LNCAP (cell line): ENCODE measurements at regions not wholly inside any gene's neighbourhood (a gene's known extent, or its start where the extent isn't known, plus 50 kb on each side); places are given as distances from the start of the nearest gene placed in this dataset.

Experiments
- CTCF ChIP-seq: fragments of 450-650 bp; IDR thresholded peaks from 2 replicates; pipeline ENCODE4 v1.5.1; 2017; ENCODE audit warnings: mild to moderate bottlenecking

GRCh38 chr21:43275421-43276211 lies 106.8 kb downstream of the CRYAA start:
- no peak for TF ChIP-seq CTCF

DNA sequence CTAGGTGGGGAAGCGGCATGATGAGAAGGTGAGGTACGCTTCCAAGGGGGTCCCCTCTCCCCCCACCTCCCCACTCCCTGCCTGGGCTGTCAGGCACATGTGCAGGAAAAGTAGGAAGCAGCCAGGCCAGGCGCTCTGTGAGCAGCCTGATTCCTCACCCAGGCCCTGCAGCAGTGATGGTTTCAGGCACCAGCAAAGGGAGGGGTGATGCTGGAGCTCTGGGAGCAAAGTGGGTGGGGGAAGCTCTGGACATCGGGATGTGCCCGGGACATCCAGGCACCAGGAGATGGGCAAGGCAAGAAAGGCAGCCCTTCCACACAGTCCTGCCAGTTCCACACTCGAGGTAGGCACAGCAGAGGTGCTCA lies 106.1 kb downstream of the CRYAA start:
- TF ChIP-seq CTCF: no peak

DNA sequence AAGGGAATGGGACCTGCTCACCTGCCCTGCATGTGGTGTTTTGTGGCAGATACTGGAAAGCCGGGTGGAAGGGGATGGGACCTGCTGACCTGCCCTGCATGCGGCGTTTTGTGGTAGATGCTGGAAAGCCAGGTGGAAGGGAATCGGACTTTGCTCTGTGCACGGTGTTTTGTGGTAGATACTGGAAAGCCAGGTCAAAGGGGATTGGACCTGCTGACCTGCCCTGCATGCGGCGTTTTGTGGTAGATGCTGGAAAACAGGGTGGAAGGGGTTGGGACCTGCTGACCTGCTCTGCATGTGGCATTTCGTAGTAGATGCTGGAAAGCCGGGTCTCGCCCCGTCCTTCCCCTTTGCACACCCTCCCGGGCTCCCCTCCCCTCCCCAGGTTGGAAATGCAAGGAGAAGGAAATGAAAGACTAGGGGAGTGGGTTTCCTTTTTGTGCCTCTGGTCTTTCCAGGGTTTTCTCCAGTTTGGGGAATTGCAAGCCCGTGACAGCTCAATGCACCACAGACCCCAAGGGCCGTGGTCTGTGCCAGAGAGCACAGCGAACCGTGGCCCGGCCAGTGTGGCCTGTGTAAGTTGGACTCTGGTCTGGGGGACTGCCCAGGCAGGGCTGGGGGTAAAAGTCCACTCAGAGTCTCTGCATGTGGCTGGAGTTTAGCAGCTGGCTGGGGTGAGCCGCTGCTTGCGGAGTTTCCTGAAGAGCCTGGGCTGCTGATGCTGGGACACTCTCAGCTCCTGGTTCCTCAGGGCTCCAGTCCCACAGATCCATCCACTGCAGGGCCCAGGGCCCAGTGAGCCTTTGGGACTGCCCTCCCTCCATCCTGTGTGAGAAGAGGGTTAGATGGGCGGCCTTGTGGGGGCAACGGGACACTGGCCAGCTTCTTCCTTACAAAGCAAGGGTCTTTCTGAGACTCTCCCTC lies 105.5 kb downstream of the CRYAA start:
- TF ChIP-seq CTCF: no peak

DNA sequence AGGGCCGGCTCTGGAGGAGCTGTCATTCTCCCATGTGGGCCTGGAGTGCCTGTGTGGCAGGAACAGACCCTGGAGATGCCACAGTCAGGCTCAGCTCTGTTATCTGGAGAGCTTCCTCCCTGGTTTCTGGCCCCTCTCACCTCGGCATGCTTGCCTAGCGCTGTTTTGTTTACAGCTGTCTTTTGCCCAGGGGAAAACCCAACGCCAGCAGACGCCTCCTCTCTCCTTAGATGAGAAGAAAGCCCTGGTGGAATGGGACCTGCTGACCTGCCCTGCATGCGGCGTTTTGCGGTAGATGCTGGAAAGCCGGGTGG lies 104.9 kb downstream of the CRYAA start:
- no peak for TF ChIP-seq CTCF

DNA sequence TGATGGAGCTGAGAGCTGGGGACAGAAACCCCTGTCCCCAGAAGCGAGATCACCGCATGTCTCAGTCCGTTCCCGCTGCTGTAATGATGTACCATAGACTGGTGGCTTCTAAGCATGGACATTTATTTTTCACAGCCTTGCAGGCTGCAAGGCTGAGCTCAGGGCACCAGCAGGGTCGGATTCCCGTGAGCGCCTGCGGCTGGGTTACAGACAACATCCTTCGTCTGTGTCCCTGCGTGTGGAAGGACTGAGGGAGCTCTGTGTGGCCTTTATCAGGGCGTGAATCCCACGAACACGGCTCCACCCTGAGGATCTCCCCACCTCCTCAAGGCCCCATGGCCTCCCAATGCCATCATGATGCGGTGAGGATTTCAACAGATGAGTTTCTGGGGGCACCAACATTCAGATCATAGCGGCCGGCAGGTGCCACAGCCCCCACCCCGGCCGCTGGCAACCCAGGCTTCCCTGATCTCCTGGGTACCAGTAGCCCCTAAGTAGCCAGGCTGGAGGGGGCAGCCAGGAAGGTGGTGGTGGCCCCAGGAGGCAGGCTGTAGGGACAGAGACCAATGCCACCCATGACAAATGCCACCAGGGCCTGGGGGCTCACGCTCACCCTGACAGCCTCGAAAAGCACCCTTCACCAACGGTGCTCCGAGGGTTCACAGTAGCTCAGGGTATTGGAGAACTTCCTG lies 104.4 kb downstream of the CRYAA start:
- no peak for TF ChIP-seq CTCF

GRCh38 chr21:43272591-43272990 lies 103.8 kb downstream of the CRYAA start:
- no peak for TF ChIP-seq CTCF

DNA sequence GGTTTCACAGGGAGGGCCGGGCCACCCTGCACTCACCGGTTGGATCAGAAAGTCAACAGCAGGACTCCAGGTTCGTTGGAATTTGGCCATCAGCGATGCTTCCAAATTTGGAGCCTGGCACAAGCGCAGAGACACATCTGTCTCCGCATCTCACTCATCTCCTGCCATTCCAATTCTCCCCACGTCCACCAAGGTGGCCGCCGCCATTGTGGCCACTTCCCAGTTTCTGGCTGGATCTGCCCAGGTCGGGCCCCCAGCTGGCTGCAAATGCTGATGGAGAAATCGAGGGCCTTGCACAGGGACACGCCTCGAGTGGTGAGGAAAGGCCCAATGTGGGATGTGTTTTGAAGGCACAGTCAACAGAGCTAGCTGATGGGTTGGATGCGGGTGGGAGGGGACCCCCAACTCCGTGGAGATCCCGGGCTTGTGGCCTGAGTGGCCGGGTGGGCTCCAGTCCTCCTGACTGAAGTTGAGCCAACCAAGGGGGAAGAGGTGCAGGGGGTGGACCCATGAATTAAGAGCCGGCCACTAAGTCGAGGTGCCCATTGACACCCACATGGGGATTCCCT lies 102.7 kb downstream of the CRYAA start:
- no peak for TF ChIP-seq CTCF
